HCT116 (cell line): ENCODE measurements at regions not wholly inside any gene's neighbourhood (a gene's known extent, or its start where the extent isn't known, plus 50 kb on each side); places are given as distances from the start of the nearest gene placed in this dataset.

Source experiments
- EGR1 ChIP-seq: IDR thresholded peaks from 2 replicates; pipeline ENCODE4 v1.6.1; 2012; ENCODE audit warnings: low read depth
- EZH2 ChIP-seq: fragments of 200-600 bp; sonication (generic); IDR thresholded peaks from 2 replicates; pipeline ENCODE4 v1.6.1; 2017; ENCODE audit warnings: antibody characterized with exemption, mixed run types
- EZH2phosphoT487 ChIP-seq: fragments of 200-600 bp; IDR thresholded peaks from 2 replicates; pipeline ENCODE4 v1.6.1; 2018; ENCODE audit warnings: antibody characterized with exemption, borderline replicate concordance
- FOSL1 ChIP-seq: IDR thresholded peaks from 2 replicates; pipeline ENCODE4 v1.6.1; 2012; ENCODE audit warnings: low read depth
- JUND ChIP-seq: IDR thresholded peaks from 2 replicates; pipeline ENCODE4 v1.6.1; 2012
- POLR2A ChIP-seq: IDR thresholded peaks from 2 replicates; pipeline ENCODE4 v1.7.0; 2011; ENCODE audit warnings: borderline replicate concordance; ENCODE audit not compliant: insufficient read depth, insufficient read length; ENCODE audit errors: extremely low read depth
- POLR2AphosphoS5 ChIP-seq: IDR thresholded peaks from 2 replicates; pipeline ENCODE4 v1.6.1; 2011; ENCODE audit warnings: mild to moderate bottlenecking, low read depth, low read length, moderate library complexity
- SIN3A ChIP-seq: IDR thresholded peaks from 2 replicates; pipeline ENCODE4 v1.6.1; 2012; ENCODE audit warnings: low read depth
- YY1 ChIP-seq: IDR thresholded peaks from 2 replicates; pipeline ENCODE4 v1.6.1; 2011; ENCODE audit warnings: low read length, low read depth, moderate library complexity, mild to moderate bottlenecking; ENCODE audit not compliant: insufficient replicate concordance; ENCODE audit errors: extremely low read depth
- ZNF274 ChIP-seq: fragments of 200-500 bp; sonication (Bioruptor generic); IDR thresholded peaks from 2 replicates; pipeline ENCODE4 v1.6.1; 2014; ENCODE audit warnings: mild to moderate bottlenecking, low read depth, low read length, inconsistent platforms
- TF ChIP-seq, protein P1 (sequence below), 3 experiments: fragments of 200-600 bp in 1 of 3; sonication (generic) in 1 of 3; IDR thresholded peaks in 2 of 3; conservative IDR thresholded peaks in 1 of 3; 2 replicates each; pipeline ENCODE4 v1.5.1; 2012 to 2017; ENCODE audit warnings: low read depth in 2 of 3, low read length in 2 of 3, antibody characterized with exemption in 1 of 3, borderline replicate concordance in 1 of 3, control low read depth in 1 of 3, mild to moderate bottlenecking in 1 of 3, mixed read lengths in 1 of 3, mixed run types in 1 of 3, moderate library complexity in 1 of 3; ENCODE audit not compliant: insufficient read depth in 1 of 3
- TF ChIP-seq, protein P2 (sequence below): IDR thresholded peaks from 2 replicates; pipeline ENCODE4 v1.6.1; 2012
- TF ChIP-seq, protein P3 (sequence below): IDR thresholded peaks from 2 replicates; pipeline ENCODE4 v1.6.1; 2012; ENCODE audit warnings: low read depth
- TF ChIP-seq, protein P4 (sequence below): IDR thresholded peaks from 2 replicates; pipeline ENCODE4 v1.6.1; 2012

DNA sequence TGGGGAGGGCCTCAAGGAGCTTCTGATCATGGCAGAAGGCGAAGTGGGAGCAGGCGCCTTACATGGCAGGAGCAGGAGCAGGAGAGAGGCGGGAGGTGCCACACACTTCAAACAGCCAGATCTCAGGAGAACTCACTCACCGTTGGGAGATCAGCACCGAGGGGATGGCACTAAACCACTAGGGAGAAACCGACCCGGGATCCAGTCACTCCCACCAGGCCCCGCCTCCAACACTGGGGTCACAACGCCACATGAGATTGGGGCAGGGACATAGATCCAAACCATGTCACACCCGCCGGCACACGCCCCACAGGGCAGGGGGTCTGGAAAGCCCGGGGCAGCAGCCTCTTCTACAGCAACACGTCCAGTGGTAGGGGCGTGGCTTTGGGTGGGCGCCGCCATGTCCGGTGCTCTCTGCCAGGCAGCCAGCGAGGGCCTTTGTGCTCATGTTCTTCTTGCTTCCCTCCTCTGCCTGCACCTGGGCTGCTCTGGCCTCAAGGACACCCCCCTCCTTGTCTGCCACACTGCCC lies 233.8 kb upstream of the SHH start:
- TF ChIP-seq ZNF274 (no peak), EGR1 (no peak), SIN3A (no peak), JUND (no peak), POLR2AphosphoS5 (no peak), EZH2phosphoT487 (no peak), FOSL1 (no peak), EZH2 (no peak), YY1 (no peak), POLR2A (no peak)
- TF ChIP-seq, protein P1, sequence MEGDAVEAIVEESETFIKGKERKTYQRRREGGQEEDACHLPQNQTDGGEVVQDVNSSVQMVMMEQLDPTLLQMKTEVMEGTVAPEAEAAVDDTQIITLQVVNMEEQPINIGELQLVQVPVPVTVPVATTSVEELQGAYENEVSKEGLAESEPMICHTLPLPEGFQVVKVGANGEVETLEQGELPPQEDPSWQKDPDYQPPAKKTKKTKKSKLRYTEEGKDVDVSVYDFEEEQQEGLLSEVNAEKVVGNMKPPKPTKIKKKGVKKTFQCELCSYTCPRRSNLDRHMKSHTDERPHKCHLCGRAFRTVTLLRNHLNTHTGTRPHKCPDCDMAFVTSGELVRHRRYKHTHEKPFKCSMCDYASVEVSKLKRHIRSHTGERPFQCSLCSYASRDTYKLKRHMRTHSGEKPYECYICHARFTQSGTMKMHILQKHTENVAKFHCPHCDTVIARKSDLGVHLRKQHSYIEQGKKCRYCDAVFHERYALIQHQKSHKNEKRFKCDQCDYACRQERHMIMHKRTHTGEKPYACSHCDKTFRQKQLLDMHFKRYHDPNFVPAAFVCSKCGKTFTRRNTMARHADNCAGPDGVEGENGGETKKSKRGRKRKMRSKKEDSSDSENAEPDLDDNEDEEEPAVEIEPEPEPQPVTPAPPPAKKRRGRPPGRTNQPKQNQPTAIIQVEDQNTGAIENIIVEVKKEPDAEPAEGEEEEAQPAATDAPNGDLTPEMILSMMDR (IDR thresholded peaks at IDR 0.05 in 2 of 3, conservative IDR thresholded peaks at IDR 0.05 in 1 of 3; ENCODE audit: borderline replicate concordance in 1 of 3, insufficient read depth in 1 of 3, low read depth in 2 of 3, low read length in 2 of 3), result no peak
- TF ChIP-seq, protein P2, sequence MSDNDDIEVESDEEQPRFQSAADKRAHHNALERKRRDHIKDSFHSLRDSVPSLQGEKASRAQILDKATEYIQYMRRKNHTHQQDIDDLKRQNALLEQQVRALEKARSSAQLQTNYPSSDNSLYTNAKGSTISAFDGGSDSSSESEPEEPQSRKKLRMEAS, result no peak
- TF ChIP-seq, protein P3, sequence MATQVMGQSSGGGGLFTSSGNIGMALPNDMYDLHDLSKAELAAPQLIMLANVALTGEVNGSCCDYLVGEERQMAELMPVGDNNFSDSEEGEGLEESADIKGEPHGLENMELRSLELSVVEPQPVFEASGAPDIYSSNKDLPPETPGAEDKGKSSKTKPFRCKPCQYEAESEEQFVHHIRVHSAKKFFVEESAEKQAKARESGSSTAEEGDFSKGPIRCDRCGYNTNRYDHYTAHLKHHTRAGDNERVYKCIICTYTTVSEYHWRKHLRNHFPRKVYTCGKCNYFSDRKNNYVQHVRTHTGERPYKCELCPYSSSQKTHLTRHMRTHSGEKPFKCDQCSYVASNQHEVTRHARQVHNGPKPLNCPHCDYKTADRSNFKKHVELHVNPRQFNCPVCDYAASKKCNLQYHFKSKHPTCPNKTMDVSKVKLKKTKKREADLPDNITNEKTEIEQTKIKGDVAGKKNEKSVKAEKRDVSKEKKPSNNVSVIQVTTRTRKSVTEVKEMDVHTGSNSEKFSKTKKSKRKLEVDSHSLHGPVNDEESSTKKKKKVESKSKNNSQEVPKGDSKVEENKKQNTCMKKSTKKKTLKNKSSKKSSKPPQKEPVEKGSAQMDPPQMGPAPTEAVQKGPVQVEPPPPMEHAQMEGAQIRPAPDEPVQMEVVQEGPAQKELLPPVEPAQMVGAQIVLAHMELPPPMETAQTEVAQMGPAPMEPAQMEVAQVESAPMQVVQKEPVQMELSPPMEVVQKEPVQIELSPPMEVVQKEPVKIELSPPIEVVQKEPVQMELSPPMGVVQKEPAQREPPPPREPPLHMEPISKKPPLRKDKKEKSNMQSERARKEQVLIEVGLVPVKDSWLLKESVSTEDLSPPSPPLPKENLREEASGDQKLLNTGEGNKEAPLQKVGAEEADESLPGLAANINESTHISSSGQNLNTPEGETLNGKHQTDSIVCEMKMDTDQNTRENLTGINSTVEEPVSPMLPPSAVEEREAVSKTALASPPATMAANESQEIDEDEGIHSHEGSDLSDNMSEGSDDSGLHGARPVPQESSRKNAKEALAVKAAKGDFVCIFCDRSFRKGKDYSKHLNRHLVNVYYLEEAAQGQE, result no peak
- TF ChIP-seq, protein P4, sequence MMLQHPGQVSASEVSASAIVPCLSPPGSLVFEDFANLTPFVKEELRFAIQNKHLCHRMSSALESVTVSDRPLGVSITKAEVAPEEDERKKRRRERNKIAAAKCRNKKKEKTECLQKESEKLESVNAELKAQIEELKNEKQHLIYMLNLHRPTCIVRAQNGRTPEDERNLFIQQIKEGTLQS, result no peak
